NB4 (cell line): ENCODE measurements at regions not wholly inside any gene's neighbourhood (a gene's known extent, or its start where the extent isn't known, plus 50 kb on each side); places are given as distances from the start of the nearest gene placed in this dataset.

ENCODE experiments used
- MYC ChIP-seq: IDR thresholded peaks from 2 replicates; pipeline ENCODE4 v1.6.1; 2011; ENCODE audit warnings: low read depth, low read length
- POLR2A ChIP-seq: IDR thresholded peaks from 2 replicates; pipeline ENCODE4 v1.6.1; 2011; ENCODE audit warnings: mild to moderate bottlenecking; ENCODE audit not compliant: insufficient read length; ENCODE audit errors: extremely low read depth
- TF ChIP-seq, protein P1 (sequence below): IDR thresholded peaks from one replicate; pipeline ENCODE4 v1.5.1; 2012; ENCODE audit warnings: low read depth, low read length
- TF ChIP-seq, protein P2 (sequence below): IDR thresholded peaks from 2 replicates; pipeline ENCODE4 v1.6.1; 2011; ENCODE audit warnings: low read depth, low read length

DNA sequence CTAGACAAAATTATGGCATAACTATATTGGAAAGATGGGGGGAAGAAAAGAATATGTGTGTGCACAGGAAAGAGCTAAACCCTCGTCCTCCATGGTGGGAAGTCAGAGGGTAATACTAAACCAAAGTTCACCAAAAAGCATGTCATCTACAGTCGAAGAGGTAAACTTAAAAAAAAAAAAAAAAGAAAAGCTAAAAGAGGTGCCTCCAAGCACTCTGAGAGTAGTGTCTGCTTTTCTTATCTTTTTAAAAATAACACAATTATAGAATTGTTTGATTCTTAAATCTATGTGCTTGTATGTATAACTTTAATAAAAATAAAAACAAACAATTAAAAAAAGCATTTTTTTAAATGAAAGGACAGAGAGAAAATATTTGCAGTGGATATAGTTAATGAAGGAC is 77.3 kb upstream of the MYCN start:
- TF ChIP-seq, protein P1, sequence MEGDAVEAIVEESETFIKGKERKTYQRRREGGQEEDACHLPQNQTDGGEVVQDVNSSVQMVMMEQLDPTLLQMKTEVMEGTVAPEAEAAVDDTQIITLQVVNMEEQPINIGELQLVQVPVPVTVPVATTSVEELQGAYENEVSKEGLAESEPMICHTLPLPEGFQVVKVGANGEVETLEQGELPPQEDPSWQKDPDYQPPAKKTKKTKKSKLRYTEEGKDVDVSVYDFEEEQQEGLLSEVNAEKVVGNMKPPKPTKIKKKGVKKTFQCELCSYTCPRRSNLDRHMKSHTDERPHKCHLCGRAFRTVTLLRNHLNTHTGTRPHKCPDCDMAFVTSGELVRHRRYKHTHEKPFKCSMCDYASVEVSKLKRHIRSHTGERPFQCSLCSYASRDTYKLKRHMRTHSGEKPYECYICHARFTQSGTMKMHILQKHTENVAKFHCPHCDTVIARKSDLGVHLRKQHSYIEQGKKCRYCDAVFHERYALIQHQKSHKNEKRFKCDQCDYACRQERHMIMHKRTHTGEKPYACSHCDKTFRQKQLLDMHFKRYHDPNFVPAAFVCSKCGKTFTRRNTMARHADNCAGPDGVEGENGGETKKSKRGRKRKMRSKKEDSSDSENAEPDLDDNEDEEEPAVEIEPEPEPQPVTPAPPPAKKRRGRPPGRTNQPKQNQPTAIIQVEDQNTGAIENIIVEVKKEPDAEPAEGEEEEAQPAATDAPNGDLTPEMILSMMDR, result no peak
- TF ChIP-seq POLR2A, result no peak
- no peak for TF ChIP-seq MYC
- TF ChIP-seq, protein P2, sequence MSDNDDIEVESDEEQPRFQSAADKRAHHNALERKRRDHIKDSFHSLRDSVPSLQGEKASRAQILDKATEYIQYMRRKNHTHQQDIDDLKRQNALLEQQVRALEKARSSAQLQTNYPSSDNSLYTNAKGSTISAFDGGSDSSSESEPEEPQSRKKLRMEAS, result no peak
